Uterus (tissue), 2 donors: ENCODE measurements at regions not wholly inside any gene's neighbourhood (a gene's known extent, or its start where the extent isn't known, plus 50 kb on each side); places are given as distances from the start of the nearest gene placed in this dataset.

Source experiments
- CTCF ChIP-seq, 4 experiments: fragments of 200-600 bp in 2 of 4; fragments of 450-650 bp in 2 of 4; sonication (generic) in 2 of 4; IDR thresholded peaks; one replicate each; pipeline ENCODE4 v1.5.1; 2016 to 2019; ENCODE audit warnings: antibody characterized with exemption in 4 of 4, mild to moderate bottlenecking in 2 of 4, moderate library complexity in 1 of 4
- POLR2A ChIP-seq, 2 donors: fragments of 450-650 bp; IDR thresholded peaks; one replicate each; pipeline ENCODE4 v1.6.1; 2016; ENCODE audit warnings: antibody characterized with exemption in 2 of 2, mild to moderate bottlenecking in 1 of 2, moderate library complexity in 1 of 2

- TF ChIP-seq CTCF (IDR thresholded peaks at IDR 0.05), result no peak
- no peak for TF ChIP-seq POLR2A (IDR thresholded peaks at IDR 0.05)
Measured at GRCh38 chr6:156316583-156317125, 460.5 kb upstream of the ARID1B start.
